Neural cell (in vitro differentiated cells): ENCODE measurements at regions not wholly inside any gene's neighbourhood (a gene's known extent, or its start where the extent isn't known, plus 50 kb on each side); places are given as distances from the start of the nearest gene placed in this dataset.

ENCODE experiments used
- H2AFZ ChIP-seq: fragments of 200-600, 300-800 bp; sonication (generic), shearing (Covaris generic); 2 replicates; pipeline ENCODE4 v1.6.0; 2014; ENCODE audit warnings: low read depth, mild to moderate bottlenecking, antibody characterized with exemption, low read length, moderate library complexity
- H3F3A ChIP-seq: fragments of 200-600 bp; shearing (Covaris generic); 2 replicates; pipeline ENCODE4 v1.6.1; 2016; ENCODE audit warnings: mild to moderate bottlenecking, moderate library complexity, mixed read lengths, antibody characterized with exemption, low read length; ENCODE audit not compliant: insufficient read depth, poor library complexity, severe bottlenecking
- H3K27ac ChIP-seq: fragments of 200-600, 300-800 bp; sonication (generic), shearing (Covaris generic); 2 replicates; pipeline ENCODE4 v1.5.1; 2014; ENCODE audit warnings: mild to moderate bottlenecking, low read length, moderate library complexity
- H3K27me3 ChIP-seq: fragments of 300-800, 200-600 bp; sonication (generic), shearing (Covaris generic); 2 replicates; pipeline ENCODE4 v1.6.0; 2014; ENCODE audit warnings: mild to moderate bottlenecking, low read depth, low read length, moderate library complexity; ENCODE audit not compliant: insufficient read depth
- H3K36me3 ChIP-seq: fragments of 300-800, 200-600 bp; sonication (generic), shearing (Covaris generic); 2 replicates; pipeline ENCODE4 v1.5.1; 2014; ENCODE audit warnings: mild to moderate bottlenecking, antibody characterized with exemption, low read length, moderate library complexity; ENCODE audit not compliant: insufficient read depth
- H3K4me2 ChIP-seq: fragments of 300-800, 200-600 bp; sonication (generic), shearing (Covaris generic); 2 replicates; pipeline ENCODE4 v1.6.0; 2014; ENCODE audit warnings: mild to moderate bottlenecking, low read length
- H3K4me3 ChIP-seq: fragments of 300-800, 200-600 bp; sonication (generic), shearing (Covaris generic); 2 replicates; pipeline ENCODE4 v1.5.1; 2014; ENCODE audit warnings: mild to moderate bottlenecking, low read length, moderate library complexity
- H3K79me2 ChIP-seq: fragments of 200-600 bp; shearing (Covaris generic); replicated peaks from 2 replicates; pipeline ENCODE4 v1.6.0; 2014; ENCODE audit warnings: mild to moderate bottlenecking, low read length, moderate library complexity; ENCODE audit not compliant: insufficient read depth
- H3K9ac ChIP-seq: fragments of 300-800, 200-600 bp; sonication (generic), shearing (Covaris generic); 2 replicates; pipeline ENCODE4 v1.6.1; 2016; ENCODE audit warnings: mild to moderate bottlenecking, low read length, mixed read lengths
- H3K9me2 ChIP-seq: fragments of 200-600 bp; shearing (Covaris generic); 2 replicates; pipeline ENCODE4 v1.6.1; 2016; ENCODE audit warnings: mild to moderate bottlenecking, low read length, mixed read lengths; ENCODE audit not compliant: insufficient read depth
- H3K9me3 ChIP-seq: fragments of 200-600, 300-800 bp; sonication (generic), shearing (Covaris generic); 2 replicates; pipeline ENCODE4 v1.6.1; 2016; ENCODE audit warnings: mild to moderate bottlenecking, mixed run types, low read length, moderate library complexity, mixed read lengths
- H4K20me1 ChIP-seq: fragments of 200-600 bp; shearing (Covaris generic); 2 replicates; pipeline ENCODE4 v1.6.1; 2016; ENCODE audit warnings: mild to moderate bottlenecking, mixed run types; ENCODE audit not compliant: insufficient read depth
- CTCF ChIP-seq: fragments of 450-650 bp; IDR thresholded peaks from 2 replicates; pipeline ENCODE4 v1.5.1; 2014; ENCODE audit warnings: antibody characterized with exemption, mild to moderate bottlenecking, moderate library complexity; ENCODE audit not compliant: poor library complexity, severe bottlenecking
- EP300 ChIP-seq: fragments of 450-650 bp; conservative IDR thresholded peaks from 2 replicates; pipeline ENCODE4 v1.6.1; 2014; ENCODE audit warnings: antibody characterized with exemption, mild to moderate bottlenecking, moderate library complexity; ENCODE audit not compliant: poor library complexity, severe bottlenecking
- EZH2 ChIP-seq: fragments of 200-600, 300-800 bp; shearing (Covaris generic), sonication (generic); IDR thresholded peaks from 2 replicates; pipeline ENCODE4 v1.6.1; 2014; ENCODE audit warnings: antibody characterized with exemption, low read length, borderline replicate concordance, mild to moderate bottlenecking; ENCODE audit not compliant: insufficient read depth, poor library complexity, severe bottlenecking
- MXI1 ChIP-seq: fragments of 450-650 bp; conservative IDR thresholded peaks from 2 replicates; pipeline ENCODE4 v1.6.1; 2014; ENCODE audit warnings: antibody characterized with exemption, mild to moderate bottlenecking; ENCODE audit not compliant: poor library complexity, severe bottlenecking
- POLR2AphosphoS5 ChIP-seq: IDR thresholded peaks from 2 replicates; pipeline ENCODE4 v1.6.1; 2012
- RAD21 ChIP-seq: fragments of 450-650 bp; conservative IDR thresholded peaks from 2 replicates; pipeline ENCODE4 v1.6.1; 2014; ENCODE audit warnings: antibody characterized with exemption, mild to moderate bottlenecking, moderate library complexity
- SMC3 ChIP-seq: fragments of 450-650 bp; conservative IDR thresholded peaks from 2 replicates; pipeline ENCODE4 v1.6.1; 2014; ENCODE audit warnings: antibody characterized with exemption, mild to moderate bottlenecking, moderate library complexity; ENCODE audit not compliant: poor library complexity
- TAF1 ChIP-seq: IDR thresholded peaks from 2 replicates; pipeline ENCODE4 v1.6.1; 2012; ENCODE audit warnings: low read depth
- TF ChIP-seq, protein P1 (sequence below): IDR thresholded peaks from 2 replicates; pipeline ENCODE4 v1.6.1; 2012; ENCODE audit warnings: borderline replicate concordance

GRCh38 chr6:48973491-48973890 is 489.6 kb downstream of the MMUT start:
- Histone ChIP-seq H2AFZ (no peak overlapping the region), H3K36me3 (no peaks in the 10 kb centered on the region), H3K27ac (peak overlapping the region; percentile 22), H3K27me3 (no peaks in the 10 kb centered on the region), H3K9ac (no peak overlapping the region), H3K9me2 (no peaks in the 10 kb centered on the region), H3K79me2 (no peaks in the 10 kb centered on the region), H3K9me3 (no peaks in the 10 kb centered on the region), H3K4me3 (no peak overlapping the region), H4K20me1 (no peaks in the 10 kb centered on the region), H3K4me2 (no peak overlapping the region), H3F3A (no peaks in the 10 kb centered on the region)
- TF ChIP-seq POLR2AphosphoS5 (peak; percentile 47), RAD21 (no peak)

DNA sequence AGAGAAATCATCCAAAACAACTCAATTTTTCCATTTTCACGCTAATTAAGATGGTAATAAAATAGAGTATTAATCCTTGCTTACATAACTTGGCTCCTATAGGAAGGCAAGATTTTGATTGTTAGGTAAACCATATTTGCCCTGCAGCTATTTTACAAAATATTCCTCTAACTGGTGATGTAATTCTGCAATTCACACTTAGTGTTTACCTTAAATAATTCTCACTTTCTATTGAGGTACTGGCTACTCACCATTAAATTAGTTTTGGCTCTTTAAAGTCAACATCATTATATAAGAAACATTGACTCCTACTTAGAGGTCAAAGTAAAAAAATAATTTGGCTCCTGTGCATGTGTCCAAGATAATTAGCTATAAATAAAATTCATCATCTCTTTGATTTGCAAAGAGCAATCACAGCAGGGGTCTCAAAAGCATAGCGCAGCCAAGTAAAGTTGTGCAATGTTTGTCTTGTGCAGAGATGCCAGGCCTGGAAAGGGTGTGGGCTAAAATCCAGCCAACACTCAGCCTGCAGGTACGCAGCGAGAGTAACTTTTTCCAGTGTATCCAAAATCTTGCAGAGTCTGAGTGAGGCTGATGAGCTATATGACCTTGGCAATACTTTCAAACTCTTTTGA is 501.2 kb downstream of the MMUT start:
- Histone ChIP-seq H3K79me2 (no peaks in the 10 kb centered on the region), H3K9me2 (no peaks in the 10 kb centered on the region), H3K9me3 (no peaks in the 10 kb centered on the region), H3K27ac (no peak overlapping the region), H3K9ac (no peak overlapping the region), H3K36me3 (no peaks in the 10 kb centered on the region), H3K4me2 (no peak overlapping the region), H3F3A (no peaks in the 10 kb centered on the region), H2AFZ (no peak overlapping the region), H4K20me1 (no peaks in the 10 kb centered on the region), H3K4me3 (no peak overlapping the region), H3K27me3 (no peaks in the 10 kb centered on the region)
- TF ChIP-seq POLR2AphosphoS5 (no peak), EZH2 (no peak), EP300 (no peak), TAF1 (no peak), SMC3 (no peak), MXI1 (no peak), RAD21 (no peak), CTCF (no peak)
- TF ChIP-seq, protein P1, sequence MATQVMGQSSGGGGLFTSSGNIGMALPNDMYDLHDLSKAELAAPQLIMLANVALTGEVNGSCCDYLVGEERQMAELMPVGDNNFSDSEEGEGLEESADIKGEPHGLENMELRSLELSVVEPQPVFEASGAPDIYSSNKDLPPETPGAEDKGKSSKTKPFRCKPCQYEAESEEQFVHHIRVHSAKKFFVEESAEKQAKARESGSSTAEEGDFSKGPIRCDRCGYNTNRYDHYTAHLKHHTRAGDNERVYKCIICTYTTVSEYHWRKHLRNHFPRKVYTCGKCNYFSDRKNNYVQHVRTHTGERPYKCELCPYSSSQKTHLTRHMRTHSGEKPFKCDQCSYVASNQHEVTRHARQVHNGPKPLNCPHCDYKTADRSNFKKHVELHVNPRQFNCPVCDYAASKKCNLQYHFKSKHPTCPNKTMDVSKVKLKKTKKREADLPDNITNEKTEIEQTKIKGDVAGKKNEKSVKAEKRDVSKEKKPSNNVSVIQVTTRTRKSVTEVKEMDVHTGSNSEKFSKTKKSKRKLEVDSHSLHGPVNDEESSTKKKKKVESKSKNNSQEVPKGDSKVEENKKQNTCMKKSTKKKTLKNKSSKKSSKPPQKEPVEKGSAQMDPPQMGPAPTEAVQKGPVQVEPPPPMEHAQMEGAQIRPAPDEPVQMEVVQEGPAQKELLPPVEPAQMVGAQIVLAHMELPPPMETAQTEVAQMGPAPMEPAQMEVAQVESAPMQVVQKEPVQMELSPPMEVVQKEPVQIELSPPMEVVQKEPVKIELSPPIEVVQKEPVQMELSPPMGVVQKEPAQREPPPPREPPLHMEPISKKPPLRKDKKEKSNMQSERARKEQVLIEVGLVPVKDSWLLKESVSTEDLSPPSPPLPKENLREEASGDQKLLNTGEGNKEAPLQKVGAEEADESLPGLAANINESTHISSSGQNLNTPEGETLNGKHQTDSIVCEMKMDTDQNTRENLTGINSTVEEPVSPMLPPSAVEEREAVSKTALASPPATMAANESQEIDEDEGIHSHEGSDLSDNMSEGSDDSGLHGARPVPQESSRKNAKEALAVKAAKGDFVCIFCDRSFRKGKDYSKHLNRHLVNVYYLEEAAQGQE = no peak
